COR-L47 (cell line): ENCODE measurements at regions not wholly inside any gene's neighbourhood (a gene's known extent, or its start where the extent isn't known, plus 50 kb on each side); places are given as distances from the start of the nearest gene placed in this dataset.
A peak's percentile ranks its signal among the peaks of the same experiment; 100 is the strongest.
"Not testable (repeated sequence)": the region's sequence is repeated elsewhere in the genome, so short reads cannot be mapped to it uniquely, and the experiment has no call there.

Experiments
- DNase-seq: peaks from one replicate; lab custom pipeline; 2025; lab: John Stamatoyannopoulos, UW

DNA sequence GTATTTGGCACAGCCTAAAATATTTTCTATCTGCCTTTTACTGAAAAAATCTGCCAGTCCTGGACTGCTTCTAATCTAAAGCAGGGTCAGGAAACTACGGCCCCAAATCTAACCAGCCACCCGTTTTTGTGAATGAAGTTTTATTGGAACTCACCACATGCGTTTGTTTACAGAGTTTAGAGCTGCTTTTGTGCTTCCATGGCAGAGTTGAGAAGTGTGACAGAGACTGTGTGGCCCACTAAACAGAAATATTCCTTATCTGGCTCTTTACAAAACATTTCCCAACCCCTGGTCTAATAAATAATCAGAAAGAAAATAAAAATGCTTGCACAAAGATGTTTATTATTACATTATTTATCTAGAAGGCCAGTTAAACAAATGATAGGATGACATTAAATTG lies 110.2 kb downstream of the COPRS start:
- no peak for DNase-seq

DNA sequence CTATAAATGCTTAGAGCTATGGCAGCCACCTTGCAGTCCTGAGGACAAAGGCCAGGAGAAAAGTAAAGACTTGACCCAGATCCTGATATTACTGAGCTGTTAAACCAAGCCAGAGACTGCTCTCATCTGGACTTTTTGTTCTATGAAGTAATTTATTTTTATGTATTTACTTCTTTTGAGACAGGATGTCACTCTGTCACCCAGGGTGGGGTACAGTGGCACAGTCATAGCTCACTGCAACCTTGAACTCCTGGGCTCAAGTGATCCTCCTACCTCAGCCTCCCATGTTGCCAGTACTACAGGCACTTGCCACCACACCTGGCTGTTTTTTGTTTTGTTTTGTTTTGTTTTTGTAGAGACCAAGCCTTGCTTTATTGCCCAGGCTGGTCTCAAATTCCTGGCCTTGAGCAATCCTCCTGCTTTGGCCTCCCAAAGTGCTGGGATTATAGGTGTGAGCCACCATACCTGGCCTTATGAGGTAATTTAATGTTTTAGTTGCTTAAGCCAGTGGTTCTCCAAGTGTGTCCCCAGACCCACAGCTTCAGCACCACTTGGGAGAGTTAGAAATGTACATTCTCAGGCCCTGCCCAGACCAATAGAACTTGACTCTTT lies 112.1 kb downstream of the COPRS start:
- DNase-seq = no peak

DNA sequence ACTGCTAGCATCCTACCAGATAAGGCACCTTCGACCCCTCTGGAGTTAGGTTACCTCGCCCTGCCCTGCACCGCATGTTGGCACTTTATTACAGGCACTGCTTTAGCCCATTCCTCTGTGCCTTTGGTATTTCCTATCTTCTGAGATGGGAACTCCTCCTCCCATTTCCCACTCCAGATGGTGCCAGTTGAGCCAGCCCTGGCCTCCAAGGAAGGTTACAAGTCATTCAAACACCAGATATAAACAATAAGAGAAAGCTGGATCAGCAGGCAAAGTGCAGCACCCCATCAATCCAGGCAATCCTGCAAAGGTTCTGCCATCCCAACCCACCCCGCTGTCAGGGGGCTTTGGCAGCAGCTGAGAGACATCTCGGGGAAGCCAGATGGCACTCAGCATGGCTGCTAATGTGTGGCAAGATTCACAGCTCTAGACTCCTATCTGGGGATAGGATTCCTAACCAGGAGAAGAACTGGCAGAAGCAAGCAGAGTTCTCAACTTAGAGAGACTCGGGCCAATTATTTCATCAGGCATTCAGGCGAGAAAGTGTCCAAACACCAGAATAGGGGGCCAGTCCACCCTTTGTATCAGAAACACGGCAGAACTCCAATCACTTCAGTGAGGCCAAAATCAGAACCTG lies 113.0 kb downstream of the COPRS start:
- no peak for DNase-seq

DNA sequence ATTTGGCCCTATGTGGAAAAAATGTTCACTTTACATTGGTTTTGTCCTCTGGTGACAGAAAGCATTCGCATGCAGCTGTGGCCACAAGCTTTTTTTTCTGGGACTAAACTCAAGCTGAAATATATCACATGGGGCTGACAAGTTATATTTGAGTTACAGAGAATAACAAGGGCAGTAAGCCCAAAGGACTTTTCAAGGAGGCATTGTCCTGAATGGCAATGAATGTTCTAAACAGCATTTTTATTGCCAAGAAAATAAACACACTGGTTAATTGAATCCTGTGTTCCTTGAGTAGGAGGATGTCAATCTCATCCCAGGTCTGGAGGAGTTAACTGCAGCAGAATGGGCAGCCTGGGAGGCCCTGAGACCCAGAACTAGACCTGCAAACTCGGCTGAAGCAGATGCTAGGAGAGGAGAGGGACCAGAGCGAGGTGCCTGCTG lies 114.5 kb downstream of the COPRS start:
- no peak for DNase-seq

GRCh38 chr17:31743797-31744196 lies 115.2 kb downstream of the COPRS start:
- DNase-seq = no peak

- DNase-seq = no peak
Observed at GRCh38 chr17:31741371-31741770, 117.7 kb downstream of the COPRS start.

- no peak for DNase-seq
Observed at GRCh38 chr17:31740611-31741082, 118.4 kb downstream of the COPRS start.

GRCh38 chr17:31738996-31739699 lies 119.9 kb downstream of the COPRS start:
- DNase-seq = no peak

DNA sequence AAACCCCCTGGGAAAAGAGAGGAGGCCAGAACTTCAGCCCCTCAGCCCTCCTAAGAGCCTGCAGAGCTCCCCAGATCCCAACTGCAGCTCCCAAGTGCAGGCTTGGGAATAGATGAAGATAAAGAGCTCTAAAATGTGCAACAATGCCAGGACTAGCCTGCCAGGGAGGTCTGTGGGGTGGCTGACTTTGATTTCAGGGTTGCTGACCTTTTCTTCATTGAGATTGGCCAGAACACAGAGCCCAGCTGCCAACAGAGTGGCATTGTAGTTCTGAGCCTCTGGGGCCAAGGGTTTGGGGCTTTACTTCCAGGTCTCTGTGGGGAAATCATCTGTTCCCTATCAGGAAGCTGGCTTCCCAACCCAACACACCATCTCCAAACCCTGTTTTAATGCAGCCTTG lies 120.6 kb downstream of the COPRS start:
- DNase-seq = no peak

GRCh38 chr17:31738067-31738466 lies 121.0 kb downstream of the COPRS start:
- DNase-seq = no peak

DNA sequence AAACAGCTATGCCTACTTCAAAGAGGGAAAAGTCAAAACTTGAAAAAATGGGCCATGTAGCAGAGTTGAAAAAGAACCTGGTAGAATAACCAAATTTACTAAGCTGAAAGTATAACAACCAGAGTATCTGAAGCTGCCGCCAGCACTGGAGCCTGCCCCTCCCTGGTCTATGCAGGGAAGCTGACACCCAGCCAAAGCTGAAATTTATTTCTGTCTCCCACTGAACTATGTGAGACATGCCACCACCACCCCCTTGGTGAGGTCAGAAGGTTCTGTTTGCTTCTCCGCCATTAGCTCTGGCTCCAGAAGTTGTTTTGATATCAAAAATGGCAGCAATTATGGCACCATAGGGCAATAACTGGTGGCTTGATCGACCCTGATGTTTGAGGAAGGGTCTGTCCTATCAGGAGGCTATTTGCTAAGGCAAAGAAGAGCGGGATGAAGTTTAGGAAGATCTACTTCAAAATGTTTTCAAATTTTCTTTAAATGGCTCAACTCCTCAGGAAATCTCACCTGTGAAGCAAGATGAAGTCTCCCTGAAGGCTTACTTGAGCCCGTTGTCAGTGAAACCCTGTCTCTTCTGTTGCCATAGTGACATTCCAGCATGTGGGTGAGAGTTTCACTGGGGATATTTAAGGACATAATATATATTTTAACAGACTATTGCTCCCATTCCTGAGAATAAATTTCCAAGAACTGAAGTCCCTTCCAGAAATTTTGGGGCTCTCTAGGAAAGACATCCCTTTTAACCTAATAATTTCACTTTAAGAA lies 122.0 kb downstream of the COPRS start:
- peak; percentile 48 for DNase-seq

GRCh38 chr17:31733326-31733725 lies 125.7 kb downstream of the COPRS start:
- DNase-seq = no peak

GRCh38 chr17:31731585-31732154 lies 127.4 kb downstream of the COPRS start:
- not testable (repeated sequence) for DNase-seq

- DNase-seq = no peak
Observed at GRCh38 chr17:31731118-31731517, 127.9 kb downstream of the COPRS start.

- DNase-seq = no peak
Observed at GRCh38 chr17:31726980-31727427, 132.0 kb downstream of the COPRS start.

GRCh38 chr17:31724619-31725018 lies 134.4 kb downstream of the COPRS start:
- DNase-seq = no peak

DNA sequence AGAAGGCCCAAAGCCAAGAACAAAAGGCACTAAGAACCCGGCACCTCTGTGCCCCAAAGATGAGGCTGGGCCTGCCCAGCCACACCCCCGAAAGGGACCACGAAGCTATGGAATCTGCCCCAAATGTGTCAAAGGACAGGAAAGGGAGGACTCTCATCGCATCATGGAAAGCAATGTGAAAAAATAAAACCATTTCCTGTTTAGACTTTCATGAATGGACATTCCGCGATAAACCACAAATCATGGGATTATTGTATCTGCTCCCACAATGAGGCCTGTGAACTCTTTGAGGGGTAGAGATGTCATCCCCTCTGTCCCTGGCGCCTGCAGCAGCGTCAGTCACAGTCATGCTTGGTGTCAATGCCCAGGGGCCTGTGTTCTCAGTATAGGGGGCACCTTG lies 135.0 kb downstream of the COPRS start:
- DNase-seq = no peak

DNA sequence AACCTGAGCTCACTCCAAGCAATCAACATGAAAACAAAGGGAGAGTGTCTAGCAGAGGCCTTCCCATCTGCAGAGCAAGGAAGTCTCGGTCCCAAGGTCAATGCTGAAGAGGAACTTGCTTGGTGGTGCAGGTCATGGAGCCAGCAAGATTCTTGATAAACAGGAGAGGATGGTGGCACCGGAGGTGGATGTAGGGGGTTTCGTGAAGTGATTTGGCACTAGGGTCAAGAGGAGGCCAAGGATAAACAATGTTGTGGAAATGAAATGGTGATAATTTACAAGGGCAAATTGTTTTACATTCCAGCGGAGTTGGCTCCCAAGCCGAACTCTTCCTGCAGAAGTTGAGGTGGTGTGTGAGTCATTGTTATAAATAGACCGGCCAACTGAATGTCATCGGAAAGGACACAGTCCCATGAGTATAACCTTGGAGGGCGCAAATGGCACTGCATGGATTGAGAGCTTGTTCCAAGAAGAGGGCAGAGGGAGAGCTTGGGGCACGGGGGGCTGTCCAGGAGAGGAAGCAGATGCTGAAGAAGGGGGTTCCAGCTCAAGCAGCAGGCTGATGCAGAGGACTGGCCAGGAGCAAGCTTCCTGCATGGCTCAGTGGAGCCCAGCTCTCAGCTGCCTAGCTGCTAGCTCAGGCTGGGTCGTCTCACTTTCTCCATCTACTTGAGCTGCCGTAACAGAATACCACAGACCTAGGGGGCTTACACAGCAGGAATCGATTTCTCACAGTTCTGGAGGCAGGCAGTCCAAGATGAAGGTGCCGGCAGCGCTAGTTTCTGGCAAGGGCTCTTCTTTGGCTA lies 136.6 kb downstream of the COPRS start:
- DNase-seq = no peak

DNA sequence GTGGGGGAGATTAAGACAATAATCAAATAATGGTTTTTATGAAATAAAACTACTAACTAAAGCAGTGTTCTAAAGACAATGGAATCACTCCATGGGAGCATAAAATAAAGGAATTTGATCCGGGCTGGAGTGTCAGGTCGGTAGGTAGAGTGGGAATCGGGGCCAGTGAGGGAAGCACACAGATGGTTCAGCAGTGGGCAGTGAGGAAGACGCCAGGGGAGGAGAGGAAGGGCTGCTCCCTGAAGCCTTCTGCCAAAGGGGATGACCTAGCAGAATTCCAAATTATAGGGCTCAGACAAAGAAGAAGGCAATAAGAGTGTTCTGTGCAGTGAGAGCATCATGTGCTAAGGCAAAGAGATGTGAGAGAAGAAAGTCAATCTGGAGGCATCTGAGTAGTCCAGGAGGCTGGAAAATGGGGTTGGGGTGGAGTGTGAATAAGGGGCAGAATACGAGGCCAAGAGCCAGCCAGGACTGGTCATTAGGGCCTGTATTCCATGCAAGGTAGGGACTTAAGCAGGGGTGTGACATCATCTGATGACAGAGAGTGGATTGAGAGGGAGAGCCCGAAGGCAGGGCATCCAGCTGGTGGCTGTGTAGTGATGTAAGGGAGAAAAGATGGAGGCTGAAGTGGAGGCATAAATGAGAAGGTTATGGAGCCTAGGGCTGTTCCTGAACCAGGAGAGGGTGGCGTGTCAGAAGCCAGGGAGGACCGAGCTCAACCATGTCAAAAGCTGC lies 137.6 kb downstream of the COPRS start:
- no peak for DNase-seq

DNA sequence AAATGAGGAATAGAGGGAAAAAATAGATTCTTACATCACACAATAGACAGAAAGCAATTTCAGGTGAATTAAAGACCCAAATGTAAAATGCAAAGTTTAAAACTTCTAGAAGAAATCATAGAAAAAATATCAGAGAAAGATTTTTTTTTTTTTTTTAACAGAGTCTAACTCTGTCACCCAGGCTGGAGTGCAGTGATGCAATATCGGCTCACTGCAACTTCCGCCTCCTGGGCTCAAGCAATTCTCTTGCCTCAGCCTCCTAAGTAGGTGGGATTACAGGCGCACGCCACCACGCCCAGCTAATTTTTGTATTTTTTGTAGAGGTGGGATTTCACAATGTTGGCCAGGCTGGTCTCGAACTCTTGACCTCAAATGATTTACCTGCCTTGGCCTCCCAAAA lies 141.8 kb downstream of the COPRS start:
- DNase-seq = not testable (repeated sequence)
